Colonic mucosa (tissue), 4 donors: ENCODE measurements at regions not wholly inside any gene's neighbourhood (a gene's known extent, or its start where the extent isn't known, plus 50 kb on each side); places are given as distances from the start of the nearest gene placed in this dataset.

Experiments
- DNase-seq: peaks from one replicate; pipeline ENCODE4 v3.0.0-alpha.2; 2020
- H3K27ac ChIP-seq: fragments of 200-600 bp; one replicate; pipeline ENCODE4 v1.8.0; 2021
- H3K27me3 ChIP-seq: fragments of 200-600 bp; one replicate; pipeline ENCODE4 v1.8.0; 2021
- H3K36me3 ChIP-seq: fragments of 200-600 bp; one replicate; pipeline ENCODE4 v1.8.0; 2021
- H3K4me1 ChIP-seq: fragments of 200-600 bp; one replicate; pipeline ENCODE4 v1.8.0; 2021; ENCODE audit warnings: mild to moderate bottlenecking
- H3K4me3 ChIP-seq: fragments of 200-600 bp; one replicate; pipeline ENCODE4 v1.8.0; 2021
- H3K9ac ChIP-seq, 2 donors: one replicate each; pipeline ENCODE4 v1.7.0; 2013; ENCODE audit warnings: control low read depth in 2 of 2, low read depth in 2 of 2, low read length in 2 of 2
- H3K9me3 ChIP-seq: fragments of 200-600 bp; one replicate; pipeline ENCODE4 v1.8.0; 2021
- CTCF ChIP-seq: fragments of 200-600 bp; IDR thresholded peaks from one replicate; pipeline ENCODE4 v1.8.0; 2022; ENCODE audit warnings: antibody characterized with exemption, mild to moderate bottlenecking
- intact Hi-C: fragments of 100-400 bp; cut with DNase I; formaldehyde crosslinking; loops from one replicate; pipeline ENCODE4 v1.14.1; 2022
- donor health status: healthy.
- donor health status: DM: no; HTN: no; CAD: no.
- donor health status: DM: no; HTN: no; CAD: no.

- Histone ChIP-seq H3K9ac (no peak overlapping the region), H3K9me3 (no peaks in the 10 kb centered on the region), H3K4me3 (no peak overlapping the region), H3K36me3 (no peaks in the 10 kb centered on the region), H3K27ac (no peak overlapping the region), H3K27me3 (no peaks in the 10 kb centered on the region), H3K4me1 (no peaks in the 10 kb centered on the region)
- no peak for DNase-seq
- intact Hi-C loops = no loop called here
- TF ChIP-seq CTCF = no peak
Measured at GRCh38 chr5:164000241-164000640, 494.8 kb downstream of the MAT2B start.

- H3K4me1 ChIP-seq = no peaks in the 10 kb centered on the region
- intact Hi-C loops = no loop called here
- DNase-seq = no peak
- TF ChIP-seq CTCF = no peak
- H3K27me3 ChIP-seq = no peaks in the 10 kb centered on the region
- H3K9me3 ChIP-seq = no peaks in the 10 kb centered on the region
- no peak overlapping the region for H3K9ac ChIP-seq
- H3K27ac ChIP-seq = no peak overlapping the region
- no peak overlapping the region for H3K4me3 ChIP-seq
- H3K36me3 ChIP-seq = no peaks in the 10 kb centered on the region
Measured at GRCh38 chr5:164000819-164001218, 495.4 kb downstream of the MAT2B start.

GRCh38 chr5:164002214-164002613, 496.8 kb downstream of the MAT2B start:
- H3K27ac ChIP-seq = no peak overlapping the region
- no peaks in the 10 kb centered on the region for H3K27me3 ChIP-seq
- no peak overlapping the region for H3K4me3 ChIP-seq
- intact Hi-C loops = no loop called here
- no peaks in the 10 kb centered on the region for H3K4me1 ChIP-seq
- no peaks in the 10 kb centered on the region for H3K36me3 ChIP-seq
- H3K9ac ChIP-seq = no peak overlapping the region
- TF ChIP-seq CTCF = no peak
- no peak for DNase-seq
- H3K9me3 ChIP-seq = no peaks in the 10 kb centered on the region

- no peak overlapping the region for H3K27ac ChIP-seq
Measured at GRCh38 chr5:164002628-164003027, 497.2 kb downstream of the MAT2B start.

GRCh38 chr5:164005071-164005470, 499.7 kb downstream of the MAT2B start:
- intact Hi-C loops = no loop called here
- Histone ChIP-seq H3K27me3 (no peaks in the 10 kb centered on the region), H3K27ac (no peak overlapping the region), H3K9ac (no peak overlapping the region), H3K4me3 (no peak overlapping the region), H3K4me1 (no peaks in the 10 kb centered on the region), H3K36me3 (no peaks in the 10 kb centered on the region), H3K9me3 (no peaks in the 10 kb centered on the region)
- TF ChIP-seq CTCF = no peak
- DNase-seq = no peak

More at GRCh38 chr5:164002628-164003027, 497.2 kb downstream of the MAT2B start:
- Histone ChIP-seq H3K9me3 (no peaks in the 10 kb centered on the region), H3K4me1 (no peaks in the 10 kb centered on the region), H3K27me3 (no peaks in the 10 kb centered on the region), H3K9ac (no peak overlapping the region), H3K4me3 (no peak overlapping the region), H3K36me3 (no peaks in the 10 kb centered on the region)
- no peak for TF ChIP-seq CTCF
- no peak for DNase-seq
- intact Hi-C loops = no loop called here

GRCh38 chr5:164007064-164007463, 501.6 kb downstream of the MAT2B start:
- DNase-seq = no peak
- Histone ChIP-seq H3K9ac (no peak overlapping the region), H3K27ac (no peak overlapping the region), H3K9me3 (no peaks in the 10 kb centered on the region), H3K27me3 (no peaks in the 10 kb centered on the region), H3K4me3 (no peak overlapping the region), H3K36me3 (no peaks in the 10 kb centered on the region), H3K4me1 (no peaks in the 10 kb centered on the region)
- no peak for TF ChIP-seq CTCF
- intact Hi-C loops = no loop called here
